ENCODE measurements at regions not wholly inside any gene's neighbourhood (a gene's known extent, or its start where the extent isn't known, plus 50 kb on each side); places are given as distances from the start of the nearest gene placed in this dataset.

DNA sequence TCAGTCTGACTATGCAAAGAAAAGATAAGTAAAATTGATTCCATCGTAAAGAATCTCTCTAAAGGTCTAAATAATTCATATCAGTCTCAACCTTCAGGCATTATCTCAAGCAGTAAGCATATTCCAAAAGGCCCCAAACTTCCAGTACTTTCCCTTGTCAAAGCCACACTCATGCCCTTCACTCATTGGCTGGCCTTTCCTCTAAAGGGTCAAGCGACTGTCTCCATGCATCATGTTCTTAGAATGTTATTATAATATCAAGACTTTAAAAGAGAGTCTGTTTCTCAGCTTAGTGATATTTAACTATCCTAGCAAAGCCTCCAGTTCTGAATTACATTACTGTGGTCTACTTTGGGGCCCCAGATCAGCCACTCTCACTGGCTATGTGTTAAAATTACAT lies 271.3 kb downstream of the MREG start:
- H3K27ac ChIP-seq, result no peak overlapping the region
- TF ChIP-seq, protein P1, sequence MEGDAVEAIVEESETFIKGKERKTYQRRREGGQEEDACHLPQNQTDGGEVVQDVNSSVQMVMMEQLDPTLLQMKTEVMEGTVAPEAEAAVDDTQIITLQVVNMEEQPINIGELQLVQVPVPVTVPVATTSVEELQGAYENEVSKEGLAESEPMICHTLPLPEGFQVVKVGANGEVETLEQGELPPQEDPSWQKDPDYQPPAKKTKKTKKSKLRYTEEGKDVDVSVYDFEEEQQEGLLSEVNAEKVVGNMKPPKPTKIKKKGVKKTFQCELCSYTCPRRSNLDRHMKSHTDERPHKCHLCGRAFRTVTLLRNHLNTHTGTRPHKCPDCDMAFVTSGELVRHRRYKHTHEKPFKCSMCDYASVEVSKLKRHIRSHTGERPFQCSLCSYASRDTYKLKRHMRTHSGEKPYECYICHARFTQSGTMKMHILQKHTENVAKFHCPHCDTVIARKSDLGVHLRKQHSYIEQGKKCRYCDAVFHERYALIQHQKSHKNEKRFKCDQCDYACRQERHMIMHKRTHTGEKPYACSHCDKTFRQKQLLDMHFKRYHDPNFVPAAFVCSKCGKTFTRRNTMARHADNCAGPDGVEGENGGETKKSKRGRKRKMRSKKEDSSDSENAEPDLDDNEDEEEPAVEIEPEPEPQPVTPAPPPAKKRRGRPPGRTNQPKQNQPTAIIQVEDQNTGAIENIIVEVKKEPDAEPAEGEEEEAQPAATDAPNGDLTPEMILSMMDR (conservative IDR thresholded peaks at IDR 0.05), result no peak

DNA sequence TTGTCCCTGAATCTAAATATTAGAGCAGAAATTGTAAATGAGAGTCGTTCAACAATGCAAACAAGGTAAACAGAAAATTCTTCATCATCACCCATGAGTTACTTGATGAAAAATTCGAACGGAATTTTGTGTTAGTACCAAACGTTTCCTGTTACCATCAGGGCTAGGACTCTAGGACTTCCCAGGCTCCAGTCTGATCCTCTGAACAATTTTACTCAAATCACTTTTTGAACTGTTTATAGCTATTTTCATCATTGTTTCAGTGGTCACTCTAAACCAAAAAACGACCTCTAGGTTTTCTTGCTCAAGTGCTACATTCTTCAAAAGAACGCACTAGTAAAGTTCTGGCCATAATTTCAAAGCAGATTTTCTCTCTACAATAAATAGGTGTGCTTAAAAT lies 273.3 kb downstream of the MREG start:
- TF ChIP-seq, protein P1 (conservative IDR thresholded peaks at IDR 0.05), result no peak
- H3K27ac ChIP-seq, result no peak overlapping the region

DNA sequence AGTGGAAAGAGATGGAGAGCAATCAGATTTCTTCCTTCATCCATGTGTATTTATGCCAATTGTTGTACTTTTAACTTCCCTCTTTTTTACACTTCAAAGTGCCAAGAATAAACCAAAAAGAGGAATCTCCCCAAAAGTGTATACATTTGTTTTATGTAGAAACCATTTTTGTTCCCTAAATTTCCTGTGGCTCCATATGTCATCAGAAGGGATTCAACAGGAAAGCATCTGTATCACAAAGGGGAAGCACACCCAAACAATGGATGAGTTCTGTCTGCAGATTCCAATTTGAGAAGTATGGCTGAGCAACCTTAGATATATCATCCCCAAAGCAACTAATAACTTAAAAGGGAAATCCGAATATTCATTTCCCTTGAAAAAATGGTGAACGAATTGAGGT lies 275.0 kb downstream of the MREG start:
- H3K27ac ChIP-seq, result no peak overlapping the region
- TF ChIP-seq, protein P1 (conservative IDR thresholded peaks at IDR 0.05), result no peak

DNA sequence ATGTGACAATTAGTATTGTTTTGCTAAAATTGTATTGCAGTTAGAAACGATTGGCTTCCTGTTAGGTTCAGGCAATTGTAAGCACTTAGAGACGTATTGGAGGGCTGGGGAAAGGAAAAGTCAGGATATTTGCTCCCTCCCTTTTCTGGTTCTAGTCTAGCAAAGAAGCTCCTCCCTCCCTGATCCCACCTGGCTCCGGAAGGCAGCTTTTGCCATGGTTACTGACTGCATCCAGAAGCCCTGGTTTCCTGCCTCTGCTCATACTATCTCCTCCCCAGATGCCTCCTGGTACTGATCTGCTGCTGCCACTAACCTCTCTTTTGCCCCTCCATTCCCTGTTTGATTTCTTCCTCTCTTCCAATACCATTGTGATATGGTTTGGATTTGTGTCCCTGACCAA lies 275.9 kb downstream of the MREG start:
- TF ChIP-seq, protein P1 (conservative IDR thresholded peaks at IDR 0.05), result no peak
- no peak overlapping the region for H3K27ac ChIP-seq

DNA sequence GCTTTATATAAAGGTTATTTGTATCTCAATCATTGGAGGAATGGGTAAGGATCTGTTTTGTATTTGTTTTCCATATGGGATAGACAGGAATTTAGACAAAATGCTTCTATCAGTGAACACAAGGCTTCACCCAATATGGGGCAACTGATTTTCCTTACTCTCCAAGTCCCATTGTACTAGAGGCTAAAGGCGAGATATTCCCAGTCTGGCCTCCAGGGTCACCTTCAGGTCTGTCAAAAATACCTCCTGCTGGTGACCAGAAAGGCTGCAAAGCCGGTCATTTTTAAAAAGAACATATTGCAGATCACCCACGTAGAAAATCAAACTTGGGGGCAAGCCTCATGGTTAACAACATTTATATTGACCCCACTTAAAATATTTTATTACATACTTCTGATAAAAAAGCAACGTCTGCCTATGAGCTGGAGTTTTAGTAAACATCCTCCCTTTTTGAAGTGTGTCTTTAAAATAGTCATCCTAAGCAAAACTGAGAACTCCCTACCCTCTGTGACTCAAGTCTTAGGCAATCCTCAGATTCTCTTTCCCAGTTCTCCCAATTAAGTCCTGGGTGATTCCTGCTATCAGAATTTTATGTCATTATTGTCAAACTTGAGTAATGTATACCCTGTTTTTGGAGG lies 276.6 kb downstream of the MREG start:
- no peak overlapping the region for H3K27ac ChIP-seq
- TF ChIP-seq, protein P1 (conservative IDR thresholded peaks at IDR 0.05), result peak; percentile 32

DNA sequence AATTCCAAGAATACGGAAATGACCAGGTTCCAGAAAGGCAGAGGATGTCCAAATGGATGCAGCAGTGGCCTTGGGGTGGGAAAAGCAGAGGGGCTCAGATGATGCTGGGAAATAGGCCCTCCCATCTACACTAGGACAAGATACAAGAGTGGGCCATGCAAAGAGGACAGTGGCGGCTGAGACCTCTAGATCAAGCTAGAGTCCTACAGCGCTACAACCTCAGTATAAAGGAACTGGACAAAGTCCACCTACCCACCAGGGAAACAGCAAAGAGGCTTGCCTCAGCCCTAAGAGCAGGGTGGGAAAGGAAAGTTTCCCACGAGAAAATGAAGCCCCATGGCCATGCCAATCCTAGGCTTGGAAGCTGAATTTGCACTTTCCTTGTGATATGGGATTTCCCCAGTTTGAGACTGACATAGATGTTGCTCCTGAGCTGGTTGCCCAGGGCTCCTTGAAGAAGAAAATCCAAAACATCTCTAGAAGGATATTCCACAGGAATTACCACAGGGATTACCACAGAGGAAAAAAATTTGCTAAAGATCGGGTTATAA lies 282.2 kb downstream of the MREG start:
- H3K27ac ChIP-seq, result no peak overlapping the region
- TF ChIP-seq, protein P1 (conservative IDR thresholded peaks at IDR 0.05), result no peak

DNA sequence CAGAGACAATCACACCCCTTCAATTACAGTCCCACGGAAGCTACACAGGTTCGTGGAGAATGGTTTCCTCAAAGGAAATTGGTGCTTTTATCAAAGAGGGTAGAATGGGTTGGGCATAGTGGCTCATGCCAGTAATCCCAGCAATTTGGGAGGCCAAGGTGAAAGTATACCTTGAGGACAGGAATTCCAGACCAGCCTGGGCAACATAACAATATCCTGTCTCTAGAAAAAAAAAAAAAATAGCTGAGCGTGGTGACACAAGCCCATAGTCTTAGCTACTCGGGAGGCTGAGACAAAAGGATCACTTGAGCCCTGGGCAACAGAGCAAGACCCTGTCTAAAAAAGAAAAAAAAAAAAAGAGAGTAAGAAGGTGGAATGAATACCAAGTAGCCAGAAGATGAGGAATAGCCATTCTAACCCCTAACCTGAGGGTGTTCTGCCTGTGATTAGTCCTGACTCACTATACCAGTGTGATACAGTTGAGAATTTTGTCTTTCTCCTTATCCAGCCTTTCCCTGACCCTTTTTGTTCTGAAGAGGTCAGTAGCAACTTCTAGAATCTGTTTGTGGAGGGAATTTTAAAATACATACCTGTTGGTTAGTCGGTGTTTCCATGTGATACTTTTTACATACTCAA lies 283.2 kb downstream of the MREG start:
- no peak overlapping the region for H3K27ac ChIP-seq
- TF ChIP-seq, protein P1 (conservative IDR thresholded peaks at IDR 0.05), result no peak

Data from VCaP (cell line).